GM11168 (cell line): ENCODE measurements at regions not wholly inside any gene's neighbourhood (a gene's known extent, or its start where the extent isn't known, plus 50 kb on each side); places are given as distances from the start of the nearest gene placed in this dataset.

Experiments
- in situ Hi-C: fragments of 300-500 bp; cut with MboI; formaldehyde crosslinking; loops from one replicate; pipeline ENCODE4 v1.12.0; 2022; ENCODE audit warnings: low sequenced_read_pairs; ENCODE audit not compliant: unreplicated experiment

DNA sequence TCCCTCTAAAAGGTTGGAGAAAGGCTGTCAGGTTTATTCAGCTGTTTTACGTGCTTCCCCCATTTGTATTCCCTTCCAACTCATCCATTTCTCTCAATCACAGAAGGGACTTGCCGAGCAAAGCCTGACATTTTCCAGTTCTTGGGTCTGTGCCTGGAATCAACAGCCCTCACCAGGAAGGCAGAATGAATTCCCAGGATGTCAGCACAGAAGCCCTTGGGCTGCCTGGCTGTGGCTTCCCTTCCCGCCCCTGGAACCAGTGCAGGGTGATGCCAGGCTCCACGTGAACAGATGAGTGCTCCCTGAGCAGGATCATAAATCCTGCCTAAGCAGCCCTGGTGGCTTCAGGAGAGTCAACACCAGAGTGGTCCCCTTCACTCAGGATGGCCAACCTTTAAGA, 86.1 kb upstream of the CD83 start:
- in situ Hi-C loops: no loop called here

DNA sequence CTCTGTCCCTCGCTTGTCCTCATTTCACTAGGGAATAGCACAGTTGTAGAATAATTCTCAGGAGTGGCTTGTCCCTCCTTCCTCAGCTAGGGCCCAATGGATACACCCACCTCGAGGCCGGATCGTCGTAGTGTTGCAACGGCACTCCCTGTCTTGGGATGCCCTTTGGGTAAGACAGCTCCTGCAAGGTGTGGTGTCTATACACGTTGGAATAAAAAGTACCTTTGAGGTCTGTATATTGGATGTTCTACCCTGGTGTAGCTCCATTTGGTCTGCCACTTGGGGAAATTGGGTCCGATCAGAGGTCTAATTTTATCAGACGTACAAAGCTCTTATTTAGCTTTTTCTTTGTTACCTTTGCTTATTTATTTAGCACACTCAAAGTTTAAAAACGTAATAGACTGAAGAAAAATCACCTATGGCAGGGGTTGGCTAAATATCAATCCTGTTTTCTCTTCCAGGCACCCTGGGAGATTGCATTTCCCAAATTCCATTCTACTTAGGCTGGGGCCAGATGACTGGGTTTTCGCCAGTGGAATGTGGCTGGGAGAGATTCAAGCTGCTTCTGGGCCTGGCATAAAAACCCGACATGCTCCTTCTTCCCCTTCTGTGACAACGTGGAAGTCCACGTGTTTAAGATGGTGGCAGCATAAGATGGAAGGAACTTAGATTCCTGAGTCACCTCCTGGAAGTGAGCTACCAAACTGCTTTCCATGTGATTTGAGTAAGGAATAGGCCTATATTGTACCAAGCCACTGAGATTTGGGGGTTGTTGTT, 82.3 kb upstream of the CD83 start:
- in situ Hi-C loops: no loop called here

DNA sequence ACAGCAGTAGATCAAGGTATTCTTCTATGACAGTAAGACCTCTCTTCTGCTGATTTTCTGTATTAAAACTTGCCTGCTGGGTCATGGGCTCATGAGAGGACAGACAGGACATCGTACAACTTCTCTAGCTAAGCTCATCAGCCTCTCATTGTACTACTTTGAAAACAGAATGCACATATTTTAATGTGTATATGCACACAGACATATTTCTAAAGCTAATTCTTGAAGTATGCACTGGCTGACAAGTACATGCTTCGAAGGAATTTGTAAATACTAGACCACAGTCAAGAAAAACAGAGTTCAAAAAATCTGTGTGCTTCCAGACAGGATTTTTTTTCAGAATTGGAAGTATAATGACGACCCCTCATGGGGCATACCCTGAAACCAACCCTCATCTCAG, 81.7 kb upstream of the CD83 start:
- in situ Hi-C loops: no loop called here

DNA sequence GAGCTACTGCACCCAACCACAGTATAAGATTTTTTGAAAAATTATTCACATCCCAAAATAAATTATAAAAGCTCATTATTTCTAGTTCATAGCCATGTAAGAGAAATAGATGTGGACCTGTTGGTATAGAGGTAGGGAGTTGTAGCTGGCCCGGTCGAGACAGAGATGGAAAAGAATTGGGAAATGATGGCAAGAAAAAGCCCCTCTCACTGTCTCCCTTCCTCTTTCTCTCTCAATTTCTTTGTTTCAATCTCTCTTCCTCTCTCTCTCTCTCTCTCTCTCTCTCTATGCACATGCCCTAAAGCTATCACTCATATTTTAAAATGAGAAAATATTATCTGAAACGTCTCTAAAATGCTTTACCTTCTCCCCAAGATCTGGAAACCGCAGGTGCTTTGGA, 80.7 kb upstream of the CD83 start:
- in situ Hi-C loops: no loop called here

DNA sequence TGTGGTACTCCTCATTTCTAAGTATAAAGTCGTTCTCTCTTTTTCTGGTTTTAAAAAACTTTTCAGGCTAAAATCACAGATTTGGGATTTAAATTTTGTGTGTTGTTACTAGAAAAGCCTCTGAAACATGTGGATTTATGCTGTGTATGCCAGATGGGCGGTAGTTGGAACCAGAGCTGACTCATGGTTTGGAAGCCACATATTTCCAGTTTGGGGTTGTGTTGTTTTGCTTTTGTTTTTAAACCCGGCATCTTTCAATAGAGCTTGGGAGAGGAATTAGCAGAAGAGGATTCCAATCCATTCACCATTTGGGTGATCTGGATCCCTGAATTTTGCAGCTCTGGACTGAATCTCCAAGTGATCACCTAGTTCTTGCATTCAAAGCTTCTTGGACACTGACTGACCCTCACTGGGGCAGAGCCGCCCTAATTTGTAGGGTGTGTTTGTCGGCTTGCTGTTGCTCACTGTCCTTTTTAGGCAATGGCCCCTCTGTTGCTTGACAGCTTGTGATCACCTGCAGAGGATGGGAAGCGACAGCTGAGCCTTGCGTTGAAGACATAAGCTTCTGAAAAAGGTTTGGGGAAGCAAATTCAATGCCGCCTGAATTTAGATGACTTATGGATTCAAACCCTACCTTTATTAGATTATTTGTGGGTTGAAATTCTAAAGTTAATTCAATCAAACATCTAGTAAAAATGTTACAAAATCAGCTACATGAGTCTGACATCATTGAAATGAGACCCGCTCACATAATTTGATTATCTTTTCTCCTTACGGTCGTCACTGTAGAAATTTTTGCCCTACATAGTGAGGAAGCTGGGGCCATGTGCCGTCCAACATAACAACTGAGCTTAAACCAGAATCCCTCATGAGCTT, 79.9 kb upstream of the CD83 start:
- in situ Hi-C loops: no loop called here

DNA sequence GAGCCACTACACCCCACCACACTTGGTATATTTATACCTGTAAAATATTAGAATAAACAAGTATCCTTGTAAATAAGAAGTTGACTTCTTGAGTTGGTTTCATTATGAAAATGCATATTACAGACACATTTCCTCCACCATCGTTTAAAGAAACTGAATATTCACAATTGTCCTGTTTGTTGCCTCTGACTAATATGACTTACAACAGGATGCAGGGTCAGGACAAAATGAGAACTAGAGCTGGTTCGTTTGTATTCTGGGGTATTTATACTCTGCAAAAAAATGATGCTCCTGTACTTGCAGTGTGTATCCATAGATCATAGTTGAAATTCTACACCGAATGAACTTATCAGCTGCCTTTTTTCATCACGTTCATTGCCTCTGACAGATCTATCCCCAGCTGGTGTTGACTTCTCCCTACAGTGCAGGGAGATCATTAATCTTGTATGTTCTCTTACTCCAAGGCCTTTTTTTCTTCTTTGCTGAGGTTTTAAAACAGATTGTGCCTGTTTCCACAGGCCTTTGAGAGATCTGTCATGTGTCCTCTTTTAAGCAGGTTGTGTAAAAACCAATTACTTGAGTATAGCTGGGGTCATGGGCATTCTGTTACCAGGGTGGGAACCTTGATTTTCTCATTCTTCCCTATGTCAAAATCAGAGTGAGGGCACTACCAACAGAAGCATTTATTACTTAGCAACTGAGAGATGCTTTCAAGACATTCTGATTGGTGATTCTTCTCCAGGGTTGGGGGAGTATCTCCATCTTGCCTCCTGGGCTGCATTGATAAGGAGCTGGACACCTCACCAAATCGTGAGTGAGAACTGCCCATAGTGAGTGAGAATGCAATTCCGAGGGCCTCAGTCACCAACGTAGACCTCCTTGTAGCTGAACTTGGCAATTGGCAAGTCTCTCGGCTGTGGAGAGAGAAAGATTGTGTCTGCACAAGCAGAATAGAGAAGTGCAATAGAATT, 78.8 kb upstream of the CD83 start:
- in situ Hi-C loops: no loop called here

DNA sequence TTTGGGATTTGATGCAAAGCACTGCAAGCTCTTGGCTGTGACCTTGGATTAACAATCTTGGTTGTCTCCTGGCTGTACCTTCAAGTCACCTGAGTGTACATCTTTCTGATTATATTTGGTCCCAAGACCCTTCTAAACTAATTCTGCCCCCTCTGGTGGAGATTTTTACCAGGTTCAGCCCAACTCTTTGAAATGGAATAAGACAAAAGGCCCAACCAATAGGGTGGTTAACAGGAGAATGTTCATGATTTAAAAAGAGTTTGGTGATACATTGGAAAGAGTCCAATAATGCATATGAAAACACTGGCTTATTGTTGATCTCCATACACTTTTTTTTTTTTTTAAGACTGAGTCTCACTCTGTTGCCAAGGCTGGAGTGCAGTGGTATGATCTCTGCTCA, 77.5 kb upstream of the CD83 start:
- in situ Hi-C loops: no loop called here

DNA sequence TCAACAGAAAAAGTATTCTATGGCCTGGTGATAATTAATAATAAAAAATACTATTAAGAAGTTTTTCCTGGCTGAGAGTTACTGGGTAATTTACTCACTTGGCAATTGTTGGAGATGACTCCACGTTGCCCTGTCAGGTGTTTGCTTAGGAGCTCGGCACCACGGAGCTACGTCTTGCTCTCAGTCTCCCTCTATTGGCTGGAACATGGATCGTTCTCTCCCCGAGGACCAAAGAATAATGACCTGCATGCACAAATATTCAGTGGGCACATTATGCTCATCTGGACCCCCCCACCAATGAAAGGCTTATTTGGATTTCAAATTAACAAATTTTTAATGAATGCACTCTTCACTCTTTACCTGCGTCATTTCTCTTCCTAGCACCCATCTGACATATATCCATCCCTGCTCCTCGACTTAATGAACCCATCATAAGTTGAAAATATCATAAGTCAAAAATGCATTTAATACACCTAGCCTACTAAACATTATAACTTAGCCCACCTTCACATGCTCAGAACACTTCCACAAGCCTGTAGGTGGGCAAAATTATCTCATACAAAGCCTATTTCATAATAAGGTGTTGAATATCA, 71.0 kb upstream of the CD83 start:
- in situ Hi-C loops: no loop called here

DNA sequence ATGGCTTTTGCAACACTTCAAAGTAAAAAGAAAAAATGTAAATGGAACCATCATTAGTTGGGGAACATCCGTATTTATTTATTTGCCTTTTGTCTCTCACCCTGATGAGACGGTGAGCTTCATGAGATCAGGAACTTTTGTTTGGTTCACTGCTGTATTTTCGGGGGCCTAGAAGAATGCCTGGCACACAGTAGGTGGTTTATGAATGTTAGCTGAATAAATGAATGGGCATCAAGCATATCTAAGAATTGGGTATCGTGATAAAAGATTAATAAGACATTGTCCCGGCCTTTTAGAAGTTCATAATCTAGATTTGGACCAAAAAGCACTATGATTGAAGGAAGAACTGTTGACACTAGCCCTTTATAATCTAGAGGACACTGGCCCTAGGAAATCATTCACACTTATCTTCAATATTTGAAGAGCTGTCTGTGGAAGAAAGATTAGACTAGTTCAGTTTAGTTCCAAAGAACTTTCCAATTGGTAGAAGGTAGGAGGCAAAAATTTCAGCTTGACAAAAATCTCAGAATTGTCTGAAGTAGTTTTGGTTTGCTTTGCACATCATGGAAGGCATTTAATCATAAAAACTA, 70.3 kb upstream of the CD83 start:
- in situ Hi-C loops: no loop called here

DNA sequence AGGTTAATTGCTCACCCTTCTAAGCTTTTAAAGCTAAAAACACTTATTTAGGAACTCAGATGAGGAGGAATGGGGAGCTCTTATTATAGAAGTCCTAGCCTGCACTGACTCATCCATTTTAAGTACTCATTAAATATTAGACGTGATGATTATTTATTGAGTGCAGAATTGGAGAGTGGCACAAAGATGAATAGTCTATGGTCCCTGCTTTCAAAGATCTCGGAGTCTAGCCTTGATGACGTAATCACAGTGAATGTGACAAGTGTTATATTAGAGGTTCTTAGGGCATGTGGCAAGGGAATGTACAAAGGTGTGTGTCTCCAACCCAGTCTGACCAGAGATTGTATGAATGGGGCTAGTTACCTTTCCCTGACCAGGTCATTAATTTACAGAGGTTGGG, 68.7 kb upstream of the CD83 start:
- in situ Hi-C loops: no loop called here

DNA sequence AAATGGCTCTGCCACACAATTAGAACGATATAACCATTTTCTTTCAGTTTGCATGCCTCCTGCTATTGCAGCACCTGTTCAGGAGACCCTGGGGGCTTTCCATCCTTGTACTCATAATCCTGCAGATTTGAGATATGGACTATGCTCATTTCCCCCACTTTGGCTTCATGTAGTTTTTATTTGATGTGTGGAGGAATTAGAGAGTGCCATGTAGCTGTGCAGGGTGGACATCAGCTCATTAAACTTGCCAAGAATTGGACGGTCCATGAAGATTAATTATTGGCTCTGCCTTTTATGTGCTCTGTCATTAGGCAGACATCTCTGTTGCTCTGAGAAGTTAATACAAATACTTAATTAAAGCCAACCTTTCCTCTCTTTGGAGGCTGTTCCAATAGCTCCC, 66.2 kb upstream of the CD83 start:
- in situ Hi-C loops: loop anchor here (25.0 kb wide), 1 partner anchor 264 kb away; no protein-coding TSS in a partner anchor

DNA sequence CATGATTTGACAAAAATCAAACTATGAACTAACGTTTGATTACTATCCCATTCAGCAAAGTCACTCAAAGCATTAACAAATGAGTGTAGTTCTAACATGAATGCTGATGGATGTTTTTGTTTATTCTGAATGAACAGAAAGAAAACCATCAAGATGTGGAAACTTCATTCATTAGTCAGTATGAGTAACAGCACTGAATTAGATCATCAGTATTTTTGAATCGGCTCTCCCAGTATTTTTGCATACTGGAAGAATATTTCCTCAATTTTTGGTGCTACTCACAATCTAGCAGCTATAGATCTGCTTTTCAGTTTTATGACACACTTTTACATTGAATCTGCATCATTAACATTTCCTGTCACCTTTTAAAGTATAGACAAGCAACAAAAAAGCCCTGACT, 63.8 kb upstream of the CD83 start:
- in situ Hi-C loops: loop anchor here (25.0 kb wide), 1 partner anchor 267 kb away; no protein-coding TSS in a partner anchor

DNA sequence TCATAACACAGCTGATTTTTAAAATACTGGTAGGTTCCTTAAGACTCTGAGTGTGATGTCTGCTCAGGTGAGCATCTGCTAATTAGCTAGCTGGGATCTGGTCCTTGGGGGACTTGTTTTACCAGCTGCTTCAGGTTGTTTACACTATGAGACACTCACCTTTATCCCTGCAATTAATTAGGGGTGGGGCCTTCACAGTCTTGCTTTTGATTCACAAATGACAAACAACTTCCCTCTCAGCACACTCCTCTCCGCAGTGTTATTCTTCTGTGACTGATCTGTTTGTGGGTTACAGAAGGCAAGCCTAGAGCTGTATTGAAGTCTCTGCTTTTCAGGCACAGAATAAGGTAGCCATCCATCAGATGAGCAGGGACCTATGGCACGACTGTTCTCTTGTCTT, 62.0 kb upstream of the CD83 start:
- in situ Hi-C loops: loop anchor here (25.0 kb wide), 1 partner anchor 268 kb away; no protein-coding TSS in a partner anchor

DNA sequence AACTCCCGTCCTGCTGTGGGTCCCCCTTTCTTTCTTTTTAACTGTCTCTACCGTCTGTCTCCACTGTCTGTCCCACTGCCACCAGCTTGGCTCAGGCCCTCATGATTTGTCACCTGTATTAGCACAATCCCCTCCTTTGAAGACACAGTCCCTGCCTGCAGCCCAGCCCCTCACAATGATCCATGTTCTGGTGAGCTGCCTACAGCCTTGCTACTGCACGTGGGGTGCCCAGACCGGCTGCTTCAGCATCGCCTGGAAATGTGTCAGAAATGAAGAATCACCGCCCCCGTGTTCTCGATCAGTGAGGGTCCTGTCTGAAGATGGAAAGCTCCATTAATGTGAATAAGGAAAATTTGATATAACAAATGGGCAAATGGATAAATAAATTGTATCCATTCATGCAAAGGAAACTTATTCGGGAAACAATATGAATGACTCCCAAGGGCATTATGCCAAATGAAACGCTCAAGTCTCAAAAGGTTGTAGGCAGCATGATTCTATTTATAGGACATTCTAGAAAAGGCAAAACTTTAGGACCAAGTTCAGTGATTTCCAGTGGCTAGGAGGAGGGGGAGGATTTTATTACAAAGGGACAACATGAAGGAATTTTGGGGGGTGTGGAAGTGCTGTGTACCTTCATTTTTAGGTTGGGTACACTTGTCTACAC, 59.4 kb upstream of the CD83 start:
- in situ Hi-C loops: loop anchor here (25.0 kb wide), 1 partner anchor 271 kb away; no protein-coding TSS in a partner anchor

DNA sequence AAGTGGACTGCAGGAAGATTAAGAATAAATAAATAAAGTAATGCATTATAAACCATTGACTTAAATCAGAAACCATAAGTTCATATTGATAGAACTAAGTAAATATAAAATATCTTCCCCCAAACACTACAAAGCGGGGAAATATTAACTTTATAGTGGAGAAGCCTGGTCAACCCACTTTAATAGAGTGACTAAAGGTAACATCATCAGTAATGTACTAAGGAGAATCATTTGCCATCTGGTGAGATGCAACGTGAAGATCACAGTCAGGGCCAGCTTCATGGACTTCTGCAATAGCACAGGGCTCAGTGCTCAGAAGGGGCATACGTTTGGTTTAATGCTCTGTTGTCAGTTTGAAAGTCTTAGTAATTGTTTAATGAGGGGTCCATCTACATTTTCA, 58.8 kb upstream of the CD83 start:
- in situ Hi-C loops: loop anchor here (25.0 kb wide), 1 partner anchor 271 kb away; no protein-coding TSS in a partner anchor

DNA sequence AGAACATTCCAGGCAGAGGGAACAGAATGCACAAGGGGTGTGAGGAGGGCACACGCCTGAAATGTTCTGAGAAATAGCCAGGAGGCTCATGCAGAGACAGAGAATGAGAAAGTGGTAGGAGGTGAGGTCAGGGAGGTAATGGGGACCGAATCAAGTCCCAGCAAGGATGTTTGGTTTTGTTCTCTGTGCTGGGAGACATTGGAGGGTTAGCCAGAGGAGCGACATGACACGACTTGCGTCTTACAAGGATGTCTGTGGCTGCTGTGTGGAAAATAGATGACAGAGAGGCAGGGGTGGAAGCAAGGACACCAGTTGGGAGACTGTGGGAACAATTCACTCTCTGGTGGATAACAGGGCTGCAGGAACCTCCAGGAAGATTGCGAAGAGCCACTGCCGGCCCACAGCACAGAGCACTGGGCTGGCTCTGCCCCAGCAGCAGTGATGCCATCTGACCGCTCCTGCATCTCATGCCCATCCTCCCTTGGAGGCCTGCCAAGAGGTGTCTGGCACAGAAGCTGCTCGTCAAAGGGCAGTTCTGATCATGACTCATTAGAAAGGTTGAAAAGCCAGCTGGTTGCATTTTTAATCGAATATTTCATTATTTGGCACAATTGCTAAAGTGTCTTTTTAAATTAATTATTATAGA, 57.7 kb upstream of the CD83 start:
- in situ Hi-C loops: loop anchor here (5.0 to 25.0 kb wide), 2 partner anchors 148 to 273 kb away; no protein-coding TSS in a partner anchor

DNA sequence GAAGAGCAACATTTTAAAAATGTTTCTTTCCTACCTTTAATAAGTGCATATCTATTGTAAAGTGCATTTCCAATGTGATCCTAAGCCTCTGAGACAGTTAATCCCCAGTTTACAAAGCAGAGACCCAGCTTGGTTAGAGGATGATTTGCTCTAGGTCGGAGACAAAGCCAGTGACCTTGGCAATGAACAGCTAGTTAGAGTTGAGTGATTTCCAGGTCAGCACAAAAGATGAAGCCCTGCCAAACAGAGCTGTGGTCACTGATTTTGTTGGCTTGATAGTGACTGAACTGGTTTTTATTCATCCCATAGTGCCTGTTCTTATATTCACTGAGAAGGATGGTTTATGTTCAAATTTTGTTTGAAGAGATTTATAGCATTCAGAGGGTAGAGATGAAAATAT, 56.6 kb upstream of the CD83 start:
- in situ Hi-C loops: loop anchor here (5.0 to 25.0 kb wide), 2 partner anchors 149 to 274 kb away; no protein-coding TSS in a partner anchor

DNA sequence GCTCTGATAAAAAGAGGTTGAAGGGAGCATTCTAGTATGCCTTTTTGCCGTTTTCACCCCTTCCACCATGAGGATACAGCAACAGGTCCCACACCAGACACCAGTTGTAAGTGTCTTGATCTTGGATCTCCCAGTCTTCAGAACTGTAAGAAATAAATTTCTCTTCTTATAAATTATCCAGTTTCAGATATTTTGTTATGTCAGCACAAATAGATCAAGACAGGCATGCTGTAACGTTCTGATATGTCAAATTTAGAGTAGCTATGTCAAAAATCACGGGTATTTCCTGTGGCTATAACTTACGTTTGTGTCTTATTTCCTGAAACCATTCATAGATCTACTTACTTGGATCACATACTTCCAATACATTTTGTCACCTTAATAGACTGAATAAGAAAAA, 55.9 kb upstream of the CD83 start:
- in situ Hi-C loops: loop anchor here (5.0 to 25.0 kb wide), 2 partner anchors 149 to 274 kb away; no protein-coding TSS in a partner anchor
